ENCODE measurements at regions not wholly inside any gene's neighbourhood (a gene's known extent, or its start where the extent isn't known, plus 50 kb on each side); places are given as distances from the start of the nearest gene placed in this dataset.

DNA sequence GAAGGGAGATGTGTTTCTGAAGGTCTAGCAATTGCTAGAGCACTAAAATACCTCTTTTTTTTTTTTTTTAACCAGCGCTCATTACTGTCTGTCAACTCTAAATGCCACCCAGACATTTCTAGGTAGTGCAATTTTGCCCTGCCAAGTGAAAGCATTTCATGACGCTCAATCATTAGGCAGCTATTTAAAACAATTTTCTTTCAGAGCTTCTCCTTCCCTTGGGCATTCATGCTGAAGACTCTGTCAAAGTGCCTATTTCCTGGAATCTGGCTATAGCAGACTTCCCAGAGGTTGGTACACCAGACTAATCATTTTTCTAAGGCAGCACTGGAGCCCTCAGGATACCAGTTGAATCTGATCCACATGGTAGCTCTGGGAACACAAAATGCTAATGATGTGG lies 97.0 kb upstream of the ANKRD55 start:
- TF ChIP-seq GATA3 (IDR thresholded peaks at IDR 0.05; ENCODE audit: low read depth, low read length) (no peak), GATA2 (IDR thresholded peaks at IDR 0.05; ENCODE audit: low read depth, low read length) (no peak)

Data from SH-SY5Y (cell line).